ENCODE measurements at regions not wholly inside any gene's neighbourhood (a gene's known extent, or its start where the extent isn't known, plus 50 kb on each side); places are given as distances from the start of the nearest gene placed in this dataset.

GRCh38 chr18:60163622-60164021 lies 209.0 kb downstream of the MC4R start:
- 25% methylated on average over 5 of the region's 5 CpGs for WGBS (ENCODE audit: insufficient coverage, insufficient replicate concordance, low lambda C conversion rate, missing lambda C conversion rate)
- FAIRE-seq = no peak
- Histone ChIP-seq H3K4me3 (no peak overlapping the region), H3K9ac (ENCODE audit: control insufficient read depth, insufficient read depth, low read length) (no peak overlapping the region), H3K9me3 (replicated peaks; ENCODE audit: control insufficient read depth, insufficient read depth, low read length) (no peaks in the 10 kb centered on the region; the same call in 2 of the 3 replicates), H3K27ac (ENCODE audit: control insufficient read depth, insufficient read depth) (no peak overlapping the region), H3K36me3 (ENCODE audit: control insufficient read depth in 2 of 2, insufficient read depth in 2 of 2, low read length in 1 of 2) (no peaks in the 10 kb centered on the region), H3K4me1 (ENCODE audit: control insufficient read depth, insufficient read depth, low read length) (no peaks in the 10 kb centered on the region), H2AFZ (ENCODE audit: control insufficient read depth, low read depth, low read length) (no peak overlapping the region), H3K4me2 (ENCODE audit: control insufficient read depth, insufficient read depth) (no peak overlapping the region), H3K27me3 (replicated peaks in 1 of 2; ENCODE audit: control insufficient read depth in 2 of 2, insufficient read depth in 2 of 2, low read length in 1 of 2) (no peaks in the 10 kb centered on the region), H4K20me1 (ENCODE audit: control insufficient read depth, insufficient read depth) (no peaks in the 10 kb centered on the region), H3K79me2 (ENCODE audit: control insufficient read depth, insufficient read depth, low read length) (no peaks in the 10 kb centered on the region)
- ATAC-seq = no peak
- in situ Hi-C loops (cut with MboI) = no loop called here
- ChIA-PET SMC1A (ENCODE audit: uncharacterized antibody, unreplicated experiment) (no interaction called here), POLR2A (no interaction called here), RAD21 (ENCODE audit: unreplicated experiment) (no interaction called here), CTCF (interaction anchor here (0.7 kb wide), 1 partner anchor 62 kb away, joined by 5 read pairs; no protein-coding TSS in a partner anchor)
- intact Hi-C loops (cut with micrococcal nuclease; ENCODE audit: unreplicated experiment) = no loop called here
- no peak for TF ChIP-seq SMC3 (IDR thresholded peaks at IDR 0.05; ENCODE audit: borderline replicate concordance, low read length)
- TF ChIP-seq PML (IDR thresholded peaks at IDR 0.05; ENCODE audit: low read length) = no peak
- no peak for TF ChIP-seq RELB (IDR thresholded peaks at IDR 0.05; ENCODE audit: low read depth)
- no peak for TF ChIP-seq SKIL (IDR thresholded peaks at IDR 0.05; ENCODE audit: low read depth, poor library complexity, severe bottlenecking)
- TF ChIP-seq SMARCA5 (IDR thresholded peaks at IDR 0.05) = no peak
- no peak for TF ChIP-seq ATF3 (IDR thresholded peaks at IDR 0.05; ENCODE audit: borderline replicate concordance, extremely low read depth, low read depth, low read length)
- no peak for TF ChIP-seq USF2 (IDR thresholded peaks at IDR 0.05; ENCODE audit: borderline replicate concordance, low read depth, low read length)
- TF ChIP-seq LARP7 (IDR thresholded peaks at IDR 0.05) = no peak
- no peak for DNase-seq (ENCODE audit: low read depth, low spot score)
- no TSS peak for BruUV-seq (replicated peaks)

Measured in GM12878 (cell line).